ENCODE measurements at regions not wholly inside any gene's neighbourhood (a gene's known extent, or its start where the extent isn't known, plus 50 kb on each side); places are given as distances from the start of the nearest gene placed in this dataset.

DNA sequence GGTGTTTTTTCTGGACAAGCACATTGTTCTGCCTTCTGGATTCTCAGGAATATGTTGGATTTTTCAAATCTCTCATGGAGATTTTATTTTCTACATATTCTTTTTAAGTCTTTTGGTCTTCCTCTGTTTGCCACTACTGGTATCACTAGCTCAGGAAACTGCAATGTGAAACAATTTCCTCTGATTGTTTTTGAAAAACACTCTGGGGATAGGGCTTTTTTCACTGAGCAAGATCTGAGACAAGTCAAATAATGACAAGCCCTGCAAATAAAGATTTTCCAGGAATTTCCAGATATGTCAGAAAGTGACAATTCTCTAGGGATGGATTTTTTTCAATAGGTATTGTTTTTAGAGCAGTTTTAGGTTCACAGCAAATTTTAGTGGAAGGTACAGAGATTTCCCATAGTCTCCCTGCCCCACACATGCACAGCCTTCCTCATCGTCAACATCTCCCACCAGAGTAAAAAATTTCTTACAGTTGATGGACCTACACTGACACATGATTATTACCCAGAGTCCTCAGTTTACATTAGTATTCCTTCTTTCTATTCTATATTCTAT is 86.9 kb upstream of the TMEM161B start:
- no peak for DNase-seq

DNA sequence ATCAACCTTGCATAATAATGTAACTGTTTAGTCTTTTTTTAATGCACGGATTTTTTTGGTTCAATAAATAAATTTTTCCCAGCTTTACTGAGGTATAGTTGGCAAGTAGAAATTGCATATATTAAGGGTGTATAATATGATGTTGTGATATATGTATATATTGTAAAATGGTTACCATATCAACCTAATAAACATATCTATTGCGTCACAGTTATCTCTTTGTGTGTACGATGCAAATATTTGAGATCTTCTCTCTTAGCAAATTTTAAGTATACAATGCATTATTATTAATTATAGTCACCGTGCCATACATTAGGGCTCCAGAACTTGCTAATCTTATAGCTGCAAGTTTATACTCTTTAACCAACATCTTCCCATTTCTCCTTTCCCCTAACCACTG is 57.2 kb upstream of the TMEM161B start:
- DNase-seq = no peak

DNA sequence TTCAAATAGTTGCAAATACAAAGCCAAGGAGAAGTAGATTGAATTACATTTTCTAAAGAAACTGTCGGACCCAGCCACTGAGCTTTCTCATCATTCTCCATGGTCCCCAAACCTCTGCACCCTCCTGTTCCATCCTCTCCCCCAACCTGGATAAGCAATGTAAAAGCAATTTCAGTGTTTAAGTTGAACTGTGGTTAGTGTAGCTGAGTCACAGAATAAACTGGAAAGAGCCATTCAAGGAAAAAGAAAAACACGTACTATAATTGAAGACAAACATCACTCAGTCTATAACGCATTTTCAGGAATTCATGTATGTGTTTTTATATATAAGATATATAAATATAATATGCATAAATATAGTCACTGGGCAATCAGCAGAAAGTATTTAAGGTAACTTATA is 54.1 kb upstream of the TMEM161B start:
- DNase-seq = no peak
